Pancreas (tissue), 10 donors: ENCODE measurements at regions not wholly inside any gene's neighbourhood (a gene's known extent, or its start where the extent isn't known, plus 50 kb on each side); places are given as distances from the start of the nearest gene placed in this dataset.

Experiments used
- ATAC-seq, 4 donors: fragments of 200-7000 bp; cut with Tn5 transposase; one replicate each; pipeline versions ENCODE4 v1.8.0 to v1.9.1; 2020; ENCODE audit warnings: mild to moderate bottlenecking in 4 of 4, moderate library complexity in 4 of 4
- DNase-seq, 6 donors: peaks; one replicate each; pipeline ENCODE4 v3.0.0-alpha.2; 2020
- FAIRE-seq: peaks from 2 replicates; lab custom pipeline; 2012; peaks lifted over from hg19 to GRCh38; lab: Jason Lieb, UNC
- H3K27ac ChIP-seq, 4 donors: fragments of 200-600 bp; sonication (generic); 1 replicate in 3 of 4; 2 replicates in 1 of 4; pipeline versions ENCODE4 v1.5.0 to v1.8.0; 2020
- H3K27me3 ChIP-seq, 4 donors: fragments of 200-600 bp; one replicate each; pipeline ENCODE4 v1.8.0; 2021
- H3K36me3 ChIP-seq, 3 donors: fragments of 200-600 bp; sonication (generic) in 1 of 3; one replicate each; pipeline versions ENCODE4 v1.5.0 to v1.8.0; 2020 to 2021
- H3K4me1 ChIP-seq, 3 donors: fragments of 200-600 bp; one replicate each; pipeline ENCODE4 v1.8.0; 2021
- H3K4me3 ChIP-seq, 4 donors: fragments of 200-600 bp; sonication (generic) in 2 of 4; one replicate each; pipeline versions ENCODE4 v1.5.0 to v1.8.0; 2020 to 2021
- H3K9me3 ChIP-seq, 4 donors: fragments of 200-600 bp; one replicate each; pipeline ENCODE4 v1.8.0; 2021
- WGBS, 2 donors: extraction: QIAGEN DNeasy Blood & Tissue Kit; methylation state at CpG; one replicate each; pipeline ENCODE4 v1.1.7; 2013; 5-methylcytosine and 5-hydroxymethylcytosine counted together
- intact Hi-C, 3 donors: fragments of 100-400 bp; cut with DNase I; formaldehyde crosslinking; loops; one replicate each; pipeline versions ENCODE4 v1.11.1 to v1.14.2; 2022
- TF ChIP-seq, protein P1 (sequence below), 4 donors: fragments of 200-600 bp; sonication (generic) in 3 of 4; IDR thresholded peaks; one replicate each; pipeline versions ENCODE4 v1.5.0 to v1.8.0; 2021; ENCODE audit warnings: antibody characterized with exemption in 4 of 4
- donor health status: healthy with polysubstance abuse.
- donor health status: DM: no; HTN: no; CAD: no; lungs with moderate emphysema.
- donor health status: DM: no; HTN: no; CAD: no.
- donor health status: control.
- donor health status: control.
- donor health status: Bipolar disorder and iron deficiency.
- donor health status: DM: yes; HTN: yes; CAD: no.
- donor health status: DM: no; HTN: no; CAD: no.
- donor health status: DM: no; HTN: no; CAD: no.
- donor health status: DM: yes; HTN: yes; CAD: no.

DNA sequence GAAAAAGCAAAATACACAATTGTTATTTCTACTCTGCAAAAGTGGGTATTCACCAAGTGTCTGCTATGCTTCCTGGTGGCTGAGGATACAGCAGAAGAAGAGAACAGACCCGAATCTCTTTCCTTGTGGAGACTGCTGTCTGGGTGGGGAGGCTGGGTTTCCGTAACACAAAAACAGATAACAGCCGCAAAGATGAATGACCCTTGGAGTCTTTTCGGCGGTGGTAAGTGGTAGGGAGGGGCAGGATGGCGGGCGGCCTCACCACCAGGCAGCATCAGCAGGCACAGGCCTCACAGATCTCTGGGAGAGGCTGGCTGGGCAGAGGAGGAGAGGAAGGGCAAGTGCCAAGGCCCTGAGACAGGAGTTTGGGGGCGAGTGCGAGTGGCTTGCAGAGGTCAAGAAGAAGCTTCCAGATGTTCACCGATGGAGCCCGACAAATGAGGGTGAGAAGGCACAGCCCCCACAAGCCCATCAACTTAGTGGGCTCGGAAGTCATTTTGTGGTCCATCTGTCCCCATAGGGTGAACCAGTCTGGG, 164.2 kb downstream of the RHOU start:
- Histone ChIP-seq H3K4me1 (peaks cover 7 to 13% (median 7%) of the 10 kb centered on the region in 3 donors), H3K27ac (no peak overlapping the region), H3K27me3 (no peaks in the 10 kb centered on the region), H3K9me3 (no peaks in the 10 kb centered on the region), H3K4me3 (no peak overlapping the region), H3K36me3 (no peaks in the 10 kb centered on the region)
- ATAC-seq (no peak), FAIRE-seq (no peak), DNase-seq (no peak)
- WGBS, 2 donors, result 83 to 88% methylated on average over 12 of the region's 12 CpGs
- TF ChIP-seq, protein P1, sequence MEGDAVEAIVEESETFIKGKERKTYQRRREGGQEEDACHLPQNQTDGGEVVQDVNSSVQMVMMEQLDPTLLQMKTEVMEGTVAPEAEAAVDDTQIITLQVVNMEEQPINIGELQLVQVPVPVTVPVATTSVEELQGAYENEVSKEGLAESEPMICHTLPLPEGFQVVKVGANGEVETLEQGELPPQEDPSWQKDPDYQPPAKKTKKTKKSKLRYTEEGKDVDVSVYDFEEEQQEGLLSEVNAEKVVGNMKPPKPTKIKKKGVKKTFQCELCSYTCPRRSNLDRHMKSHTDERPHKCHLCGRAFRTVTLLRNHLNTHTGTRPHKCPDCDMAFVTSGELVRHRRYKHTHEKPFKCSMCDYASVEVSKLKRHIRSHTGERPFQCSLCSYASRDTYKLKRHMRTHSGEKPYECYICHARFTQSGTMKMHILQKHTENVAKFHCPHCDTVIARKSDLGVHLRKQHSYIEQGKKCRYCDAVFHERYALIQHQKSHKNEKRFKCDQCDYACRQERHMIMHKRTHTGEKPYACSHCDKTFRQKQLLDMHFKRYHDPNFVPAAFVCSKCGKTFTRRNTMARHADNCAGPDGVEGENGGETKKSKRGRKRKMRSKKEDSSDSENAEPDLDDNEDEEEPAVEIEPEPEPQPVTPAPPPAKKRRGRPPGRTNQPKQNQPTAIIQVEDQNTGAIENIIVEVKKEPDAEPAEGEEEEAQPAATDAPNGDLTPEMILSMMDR (IDR thresholded peaks at IDR 0.05), result no peak
- intact Hi-C loops, result no loop called here

DNA sequence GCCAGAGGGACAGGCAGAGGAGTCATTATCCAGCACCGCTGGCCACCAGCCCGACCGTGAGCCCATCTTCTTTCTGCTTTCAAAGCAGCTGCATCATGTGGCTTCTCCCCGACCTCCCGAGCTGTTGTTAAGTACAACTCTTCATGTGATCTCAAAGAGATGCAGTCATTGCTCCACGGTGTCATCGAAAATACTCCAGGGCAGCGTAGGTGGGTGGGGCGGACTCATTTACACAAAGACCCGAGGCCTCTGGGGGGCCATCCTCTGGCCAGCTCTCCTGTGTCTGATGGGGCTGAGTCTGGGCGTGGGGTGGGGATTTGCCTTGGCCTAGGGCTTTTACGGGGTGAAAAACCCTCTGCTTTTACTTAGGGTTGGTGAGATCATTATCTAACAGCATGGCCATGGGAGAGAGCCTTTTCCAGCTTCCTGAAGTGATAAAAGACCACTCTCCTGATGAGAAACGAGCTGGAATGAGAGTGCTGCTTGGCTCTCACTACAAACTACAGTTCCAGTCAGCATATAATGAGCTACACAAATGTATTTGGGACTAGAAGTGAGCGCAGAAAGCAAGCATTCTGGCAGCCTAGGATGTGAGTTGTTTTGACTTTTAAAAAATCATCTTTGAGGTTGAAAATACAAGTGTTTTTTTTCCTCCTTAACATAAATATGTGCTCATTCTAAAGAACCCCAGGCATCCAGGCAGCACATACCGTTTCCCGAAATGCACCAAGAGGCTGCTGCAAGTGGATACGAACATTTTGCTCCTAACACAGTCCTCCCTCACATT, 165.0 kb downstream of the RHOU start:
- TF ChIP-seq, protein P1 (IDR thresholded peaks at IDR 0.05), result no peak
- Histone ChIP-seq H3K9me3 (no peaks in the 10 kb centered on the region), H3K4me3 (no peak overlapping the region), H3K36me3 (no peaks in the 10 kb centered on the region), H3K27ac (no peak overlapping the region), H3K27me3 (no peaks in the 10 kb centered on the region), H3K4me1 (peaks cover 7 to 13% (median 7%) of the 10 kb centered on the region in 3 donors)
- intact Hi-C loops, result no loop called here
- ATAC-seq, result no peak
- FAIRE-seq, result no peak
- WGBS, 2 donors, result 77 to 83% methylated on average over 17 of the region's 17 CpGs
- no peak for DNase-seq

DNA sequence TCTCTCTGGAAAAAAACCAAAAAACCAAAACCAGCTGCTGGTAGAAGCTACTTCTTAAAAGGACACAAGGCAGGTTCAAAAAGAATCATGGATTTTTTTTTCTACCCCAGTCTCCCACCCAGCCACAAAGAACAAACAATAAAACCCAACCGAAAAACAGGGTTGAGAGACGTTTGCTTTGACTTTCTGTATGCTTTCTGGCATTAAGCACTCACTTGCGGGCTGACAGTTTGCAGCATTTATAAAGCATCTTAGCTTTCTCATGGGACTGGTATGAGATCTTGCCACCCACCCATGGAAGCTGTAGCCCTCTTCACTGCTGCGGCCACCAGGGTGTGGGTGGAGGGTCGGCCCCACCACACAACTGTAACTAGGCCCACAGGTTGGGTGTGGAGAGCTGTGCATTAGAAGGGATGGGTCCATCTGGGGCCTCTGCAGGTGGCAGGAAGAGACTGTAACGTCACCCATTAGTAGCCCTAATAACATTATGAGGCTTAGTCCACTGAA, 165.7 kb downstream of the RHOU start:
- Histone ChIP-seq H3K4me3 (no peak overlapping the region), H3K36me3 (no peaks in the 10 kb centered on the region), H3K9me3 (no peaks in the 10 kb centered on the region), H3K27ac (no peak overlapping the region), H3K4me1 (peaks cover 7 to 13% (median 7%) of the 10 kb centered on the region in 3 donors), H3K27me3 (no peaks in the 10 kb centered on the region)
- intact Hi-C loops, result no loop called here
- no peak for DNase-seq
- WGBS, 2 donors, result 81 to 84% methylated on average over 6 of the region's 6 CpGs
- TF ChIP-seq, protein P1 (IDR thresholded peaks at IDR 0.05), result no peak
- no peak for FAIRE-seq
- ATAC-seq, result no peak

DNA sequence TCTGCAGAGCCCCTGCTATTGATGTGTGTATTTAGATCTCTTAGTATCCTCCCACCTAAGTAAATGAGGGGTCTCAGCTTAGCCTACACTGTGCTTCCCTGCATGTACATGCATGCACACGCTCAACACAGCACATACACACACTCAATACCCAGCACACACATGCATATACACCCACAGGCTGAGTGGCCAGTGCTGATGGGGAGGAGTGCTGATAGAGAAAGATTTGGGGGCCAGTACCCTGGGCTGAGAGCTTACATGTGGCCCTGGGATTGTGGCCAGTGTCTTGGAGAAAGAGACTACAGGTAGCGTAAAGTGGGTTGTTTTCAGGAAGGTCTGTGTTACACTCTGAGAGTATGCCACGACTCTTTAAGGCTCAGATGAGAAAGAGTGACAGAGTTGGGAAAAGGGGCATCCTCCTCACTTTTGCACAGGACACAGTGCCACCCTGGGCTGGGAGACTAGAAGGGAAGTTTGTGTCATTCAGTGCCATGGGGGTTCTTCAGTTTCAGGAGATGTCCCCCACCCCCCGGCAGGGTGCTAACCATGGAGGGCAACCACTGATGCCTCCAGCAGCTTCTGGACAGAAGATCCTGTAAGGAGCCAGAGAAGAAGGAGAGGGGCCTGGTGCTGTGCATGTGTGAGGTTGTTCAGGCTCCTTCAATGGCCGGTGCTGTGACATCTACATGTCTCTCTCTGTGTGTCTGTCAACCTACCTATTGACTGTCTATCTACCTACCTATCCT, 166.8 kb downstream of the RHOU start:
- no peaks in the 10 kb centered on the region for H3K27me3 ChIP-seq
- H3K27ac ChIP-seq, result peak overlapping the region in 2 of 4 donors; percentile 37 to 66
- TF ChIP-seq, protein P1 (IDR thresholded peaks at IDR 0.05), result no peak
- WGBS, 2 donors, result 64 to 97% methylated on average over 5 of the region's 5 CpGs
- H3K36me3 ChIP-seq, result no peaks in the 10 kb centered on the region
- FAIRE-seq (no peak), DNase-seq (no peak), ATAC-seq (no peak)
- H3K9me3 ChIP-seq, result no peaks in the 10 kb centered on the region
- intact Hi-C loops, result no loop called here
- H3K4me3 ChIP-seq, result no peak overlapping the region
- H3K4me1 ChIP-seq, result peaks cover 7 to 13% (median 7%) of the 10 kb centered on the region in 3 donors
